AG04449 (cell line): ENCODE measurements at regions not wholly inside any gene's neighbourhood (a gene's known extent, or its start where the extent isn't known, plus 50 kb on each side); places are given as distances from the start of the nearest gene placed in this dataset.
A peak's percentile ranks its signal among the peaks of the same experiment; 100 is the strongest.

Source experiments
- CTCF ChIA-PET: fragments of 350-600 bp; formaldehyde crosslinking; extraction: SDS; loops from one replicate; lab custom pipeline; 2021; ENCODE audit warnings: antibody characterized with exemption; lab: Yijun Ruan, JAX
- POLR2A ChIA-PET: fragments of 400-600, 350-600 bp; formaldehyde crosslinking; extraction: SDS; loops from one replicate; lab custom pipeline; 2020; ENCODE audit warnings: antibody characterized with exemption, inconsistent platforms; lab: Yijun Ruan, JAX
- DNase-seq: peaks from one replicate; pipeline ENCODE4 v3.0.0-alpha.2; 2010; ENCODE audit warnings: low read depth, low spot score
- H3K4me3 ChIP-seq: 2 replicates; pipeline ENCODE4 v1.5.1; 2011; ENCODE audit warnings: low read depth, mild to moderate bottlenecking, control low read depth, low read length
- TF ChIP-seq, protein P1 (sequence below): IDR thresholded peaks from one replicate; pipeline ENCODE4 v1.5.1; 2011; ENCODE audit warnings: mild to moderate bottlenecking, moderate library complexity, low read length, control low read depth, inconsistent platforms; ENCODE audit not compliant: insufficient read depth; ENCODE audit errors: missing control alignments

DNA sequence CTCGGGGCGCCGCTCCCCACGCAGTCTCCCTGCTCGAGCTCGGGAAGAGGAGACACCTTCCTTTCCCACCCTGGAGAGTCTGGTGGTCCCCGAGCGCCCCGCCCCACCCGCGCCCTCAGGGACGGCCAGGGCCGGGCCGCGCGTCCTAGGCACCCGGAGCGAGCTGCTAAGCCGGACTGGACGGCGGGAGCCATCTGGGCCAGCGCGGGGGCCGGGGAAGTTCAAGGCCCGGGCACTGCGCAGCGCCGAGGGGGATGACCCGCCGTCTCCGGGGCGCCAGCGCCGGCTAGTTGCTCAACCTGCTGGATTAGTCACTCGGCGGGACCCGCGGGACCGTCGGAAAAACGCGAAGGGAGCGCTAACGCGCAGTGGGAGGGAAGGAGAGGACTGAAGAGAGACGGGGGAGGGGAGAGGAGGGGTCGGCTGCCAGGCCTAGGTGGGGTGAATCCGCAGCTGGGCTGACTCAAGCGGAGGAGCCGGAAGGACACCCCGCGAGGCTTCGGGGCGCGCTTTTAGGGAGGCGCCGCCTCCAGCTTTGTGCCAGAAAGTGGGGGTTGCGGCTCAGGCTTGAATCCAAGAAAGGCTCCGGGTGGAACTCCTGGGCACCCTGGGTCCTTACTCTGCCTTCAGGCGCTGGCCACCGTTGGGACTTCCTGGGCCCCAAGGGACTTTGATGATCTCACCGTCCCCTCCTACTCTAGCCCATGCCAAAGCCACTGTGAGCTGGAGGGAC, 75.7 kb upstream of the FOXP4 start:
- POLR2A ChIA-PET, result interaction anchor here (0.8 kb wide), 1 partner anchor 61 kb away, joined by 3 read pairs; no protein-coding TSS in a partner anchor
- TF ChIP-seq, protein P1, sequence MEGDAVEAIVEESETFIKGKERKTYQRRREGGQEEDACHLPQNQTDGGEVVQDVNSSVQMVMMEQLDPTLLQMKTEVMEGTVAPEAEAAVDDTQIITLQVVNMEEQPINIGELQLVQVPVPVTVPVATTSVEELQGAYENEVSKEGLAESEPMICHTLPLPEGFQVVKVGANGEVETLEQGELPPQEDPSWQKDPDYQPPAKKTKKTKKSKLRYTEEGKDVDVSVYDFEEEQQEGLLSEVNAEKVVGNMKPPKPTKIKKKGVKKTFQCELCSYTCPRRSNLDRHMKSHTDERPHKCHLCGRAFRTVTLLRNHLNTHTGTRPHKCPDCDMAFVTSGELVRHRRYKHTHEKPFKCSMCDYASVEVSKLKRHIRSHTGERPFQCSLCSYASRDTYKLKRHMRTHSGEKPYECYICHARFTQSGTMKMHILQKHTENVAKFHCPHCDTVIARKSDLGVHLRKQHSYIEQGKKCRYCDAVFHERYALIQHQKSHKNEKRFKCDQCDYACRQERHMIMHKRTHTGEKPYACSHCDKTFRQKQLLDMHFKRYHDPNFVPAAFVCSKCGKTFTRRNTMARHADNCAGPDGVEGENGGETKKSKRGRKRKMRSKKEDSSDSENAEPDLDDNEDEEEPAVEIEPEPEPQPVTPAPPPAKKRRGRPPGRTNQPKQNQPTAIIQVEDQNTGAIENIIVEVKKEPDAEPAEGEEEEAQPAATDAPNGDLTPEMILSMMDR, result no peak
- peak overlapping the region; percentile 18 for H3K4me3 ChIP-seq
- CTCF ChIA-PET, result interaction anchor here (0.8 to 2.1 kb wide), 5 partner anchors 8 to 122 kb away, joined by 3 to 7 read pairs (median 5); no protein-coding TSS in a partner anchor
- DNase-seq, result no peak

DNA sequence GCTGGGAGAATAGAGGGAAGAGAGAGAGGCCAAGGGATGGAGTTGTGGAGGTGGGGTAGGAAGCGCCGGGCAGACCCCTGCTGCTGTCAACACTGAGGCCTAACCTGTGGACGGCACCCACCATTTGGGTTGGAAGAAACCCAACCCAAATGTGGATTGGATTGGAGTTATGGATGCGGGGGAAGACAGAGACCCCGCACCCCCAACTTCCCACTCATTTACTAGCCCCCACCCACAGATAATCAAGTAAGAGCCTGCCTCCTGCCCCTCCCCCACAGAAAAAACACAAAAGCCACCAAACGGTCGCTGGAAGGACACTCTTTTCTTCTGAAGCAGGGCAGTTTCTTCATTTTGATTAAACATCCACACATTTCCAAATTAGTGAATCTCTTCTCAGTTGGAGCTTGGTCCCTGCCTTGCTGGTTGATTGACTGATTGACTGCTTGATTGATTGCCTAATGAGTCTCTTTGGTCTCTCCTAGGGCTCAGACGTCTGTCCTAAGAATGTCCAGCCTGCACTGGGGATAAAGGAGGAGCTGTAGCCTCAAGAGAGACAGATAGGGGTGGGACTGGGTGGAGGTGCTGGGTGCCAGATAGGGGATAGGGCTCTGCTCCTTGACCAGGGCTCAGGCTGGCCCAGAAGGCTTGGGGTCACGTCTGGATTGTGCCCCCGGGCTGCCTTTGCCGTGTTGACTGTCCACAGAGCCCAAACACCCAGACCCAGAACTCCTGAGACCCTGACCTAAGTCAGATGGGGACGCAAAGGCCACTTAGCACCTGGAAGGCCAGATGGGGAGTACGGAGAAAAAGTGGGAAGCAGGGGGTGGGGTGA, 74.9 kb upstream of the FOXP4 start:
- CTCF ChIA-PET, result interaction anchor here (1.0 to 2.1 kb wide), 4 partner anchors 9 to 47 kb away, joined by 3 to 7 read pairs (median 6); no protein-coding TSS in a partner anchor
- DNase-seq, result no peak
- no peak overlapping the region for H3K4me3 ChIP-seq
- TF ChIP-seq, protein P1, result no peak
- POLR2A ChIA-PET, result no interaction called here

DNA sequence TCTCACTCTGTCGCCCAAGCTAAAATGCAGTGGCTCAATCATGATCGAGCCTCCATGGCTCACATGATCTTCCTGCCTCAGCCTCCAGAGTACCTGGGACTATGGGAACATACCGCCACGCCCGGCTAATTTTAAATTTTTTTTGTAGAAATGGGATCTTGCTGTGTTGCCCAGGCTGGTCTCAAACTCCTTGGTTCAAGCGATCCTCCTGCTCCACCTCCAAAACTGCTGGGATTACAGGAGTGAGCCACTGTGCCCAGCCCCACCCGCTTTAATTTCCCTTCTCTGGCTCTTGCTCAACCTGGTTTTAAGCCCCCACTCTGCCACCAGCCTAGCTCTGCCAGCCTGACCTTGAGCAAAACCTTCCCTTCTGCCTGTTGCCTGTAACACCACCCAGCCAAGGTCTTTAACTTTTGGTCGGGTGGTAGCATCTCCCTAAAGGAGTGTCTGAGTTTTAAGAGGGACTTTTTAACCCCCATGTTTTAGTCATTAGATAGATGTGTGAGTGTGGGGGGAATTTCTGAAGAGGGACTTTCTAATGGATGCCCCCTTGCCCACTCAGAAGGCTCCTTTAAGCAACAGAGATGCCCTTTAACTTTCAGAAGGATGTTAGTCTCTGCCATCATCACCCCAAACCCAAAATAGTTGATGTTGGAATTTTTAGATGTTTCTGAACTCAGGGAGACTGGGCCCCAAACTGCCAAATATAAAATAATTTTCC, 71.8 kb upstream of the FOXP4 start:
- DNase-seq, result no peak
- ChIA-PET CTCF (interaction anchor here (2.1 kb wide), 1 partner anchor 50 kb away, joined by 5 read pairs; no protein-coding TSS in a partner anchor), POLR2A (no interaction called here)
- H3K4me3 ChIP-seq, result no peak overlapping the region
- TF ChIP-seq, protein P1, result no peak

DNA sequence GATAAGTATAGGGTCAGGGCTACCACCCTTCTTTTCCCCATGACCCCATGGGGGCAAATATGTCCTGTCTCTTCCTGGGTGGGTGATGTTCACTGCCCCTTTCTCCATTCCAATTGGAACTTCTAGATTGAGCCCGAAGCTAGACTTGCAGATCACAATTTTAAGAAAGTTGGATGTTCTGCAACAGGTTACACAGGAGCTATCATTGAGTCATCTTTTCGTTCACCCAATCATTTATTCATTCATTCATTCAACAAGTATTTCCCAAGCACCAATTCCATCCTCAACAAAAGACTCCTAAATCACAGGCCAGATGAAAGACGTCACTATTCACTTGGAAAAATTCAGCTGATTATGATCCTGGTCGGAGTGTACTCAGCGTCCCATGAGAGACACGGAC, 71.0 kb upstream of the FOXP4 start:
- no peak for DNase-seq
- TF ChIP-seq, protein P1, result no peak
- ChIA-PET POLR2A (no interaction called here), CTCF (interaction anchor here (0.7 to 1.1 kb wide), 2 partner anchors 10 to 11 kb away, joined by 3 to 4 read pairs; no protein-coding TSS in a partner anchor)
- H3K4me3 ChIP-seq, result no peak overlapping the region

DNA sequence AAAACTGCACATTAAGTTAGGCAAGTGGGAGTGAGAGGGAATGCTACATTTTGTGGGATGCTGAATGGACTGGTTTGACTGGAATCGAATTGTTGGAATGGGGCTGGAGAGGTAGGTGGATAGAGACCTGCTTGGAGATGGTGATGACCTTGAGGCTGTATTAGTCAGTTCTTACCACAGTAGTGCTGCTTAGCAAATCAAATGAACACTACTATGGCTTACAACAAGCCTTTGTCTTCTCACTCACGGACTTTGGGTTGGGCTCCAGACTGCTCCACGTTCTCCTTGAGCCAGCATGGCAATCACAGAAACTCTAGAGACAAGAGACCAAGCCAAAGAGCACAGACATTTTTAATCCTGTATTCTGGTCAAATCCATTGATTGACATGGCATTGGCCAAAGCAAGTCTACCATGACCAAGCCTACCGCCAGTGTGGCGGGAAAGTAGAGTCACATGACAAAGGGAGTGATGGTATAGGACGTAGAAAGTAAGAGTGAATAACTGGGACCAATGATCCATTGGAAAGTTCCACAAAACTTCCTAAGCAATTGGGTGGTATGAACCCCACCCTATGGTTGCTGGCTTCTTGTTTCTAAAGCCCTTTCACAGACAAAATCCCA, 70.3 kb upstream of the FOXP4 start:
- H3K4me3 ChIP-seq, result no peak overlapping the region
- TF ChIP-seq, protein P1, result no peak
- CTCF ChIA-PET, result interaction anchor here (0.7 to 1.1 kb wide), 2 partner anchors 9 to 12 kb away, joined by 3 to 4 read pairs; no protein-coding TSS in a partner anchor
- DNase-seq, result no peak
- POLR2A ChIA-PET, result no interaction called here
